HEK293 (cell line): ENCODE measurements at regions not wholly inside any gene's neighbourhood (a gene's known extent, or its start where the extent isn't known, plus 50 kb on each side); places are given as distances from the start of the nearest gene placed in this dataset.
A peak's percentile ranks its signal among the peaks of the same experiment; 100 is the strongest.

Experiments used
- CTCF ChIA-PET: fragments of 350-600 bp; formaldehyde crosslinking; extraction: SDS; loops from one replicate; lab custom pipeline; 2021; ENCODE audit warnings: antibody characterized with exemption; lab: Yijun Ruan, JAX
- POLR2A ChIA-PET: fragments of 300-600 bp; formaldehyde crosslinking; extraction: SDS; loops from one replicate; lab custom pipeline; 2020; ENCODE audit warnings: antibody characterized with exemption, inconsistent platforms; lab: Yijun Ruan, JAX
- H3K27ac ChIP-seq: fragments of 200-500 bp; sonication (Bioruptor generic); 2 replicates; pipeline ENCODE4 v1.5.1; 2014; ENCODE audit warnings: low read depth, low read length, control low read depth, inconsistent platforms; ENCODE audit errors: extremely low read depth
- H3K36me3 ChIP-seq, 2 experiments: fragments of 200-500 bp in 1 of 2; sonication (Bioruptor generic) in 1 of 2; 1 replicate in 1 of 2; 2 replicates in 1 of 2; pipeline ENCODE4 v1.5.1; 2014 to 2017; ENCODE audit warnings: inconsistent platforms in 2 of 2, low read length in 2 of 2; ENCODE audit not compliant: control insufficient read depth in 2 of 2, insufficient read depth in 1 of 2
- H3K4me1 ChIP-seq: fragments of 200-500 bp; sonication (Bioruptor generic); 2 replicates; pipeline ENCODE4 v1.5.1; 2014; ENCODE audit warnings: mild to moderate bottlenecking, low read length, inconsistent platforms; ENCODE audit not compliant: control insufficient read depth, insufficient read depth
- H3K4me3 ChIP-seq: 2 replicates; pipeline ENCODE4 v1.5.1; 2011; ENCODE audit warnings: low read depth, mild to moderate bottlenecking, control low read depth, low read length, moderate library complexity
- H3K9me3 ChIP-seq: fragments of 200-500 bp; sonication (Bioruptor generic); 2 replicates; pipeline ENCODE4 v1.5.1; 2014; ENCODE audit warnings: low read depth, low read length, inconsistent platforms; ENCODE audit not compliant: control insufficient read depth, insufficient read depth
- ATF2 ChIP-seq: fragments of 450-650 bp; formaldehyde crosslinking; IDR thresholded peaks from 2 replicates; pipeline ENCODE4 v1.5.1; 2016; ENCODE audit warnings: missing biosample characterization, missing genetic modification characterization, low read depth
- EGR2 ChIP-seq: fragments of 450-650 bp; formaldehyde crosslinking; IDR thresholded peaks from 2 replicates; pipeline ENCODE4 v1.5.1; 2016; ENCODE audit warnings: low read depth, missing biosample characterization, missing genetic modification characterization
- GLIS1 ChIP-seq: fragments of 450-650 bp; formaldehyde crosslinking; IDR thresholded peaks from 2 replicates; pipeline ENCODE4 v1.5.1; 2016; ENCODE audit warnings: missing biosample characterization, missing genetic modification characterization
- IKZF3 ChIP-seq: fragments of 450-650 bp; IDR thresholded peaks from 2 replicates; pipeline ENCODE4 v1.5.0; 2018; ENCODE audit warnings: missing biosample characterization, mild to moderate bottlenecking, missing genetic modification characterization, moderate library complexity
- KLF8 ChIP-seq: fragments of 450-650 bp; formaldehyde crosslinking; IDR thresholded peaks from 2 replicates; pipeline ENCODE4 v1.5.1; 2016; ENCODE audit warnings: missing biosample characterization, missing genetic modification characterization
- REST ChIP-seq: fragments of 450-650 bp; formaldehyde crosslinking; IDR thresholded peaks from 2 replicates; pipeline ENCODE4 v1.5.1; 2016; ENCODE audit warnings: missing biosample characterization, missing genetic modification characterization
- ZBTB11 ChIP-seq: fragments of 450-650 bp; formaldehyde crosslinking; conservative IDR thresholded peaks from 2 replicates; pipeline ENCODE4 v1.5.1; 2016; ENCODE audit warnings: low read depth, missing biosample characterization, missing genetic modification characterization
- ZBTB21 ChIP-seq: fragments of 450-650 bp; formaldehyde crosslinking; IDR thresholded peaks from 2 replicates; pipeline ENCODE4 v1.5.1; 2017; ENCODE audit warnings: missing biosample characterization, missing genetic modification characterization
- ZBTB48 ChIP-seq: fragments of 450-650 bp; formaldehyde crosslinking; IDR thresholded peaks from 2 replicates; pipeline ENCODE4 v1.5.1; 2016; ENCODE audit warnings: missing biosample characterization, missing genetic modification characterization
- ZNF10 ChIP-seq: fragments of 450-650 bp; formaldehyde crosslinking; IDR thresholded peaks from 2 replicates; pipeline ENCODE4 v1.5.1; 2017; ENCODE audit warnings: missing biosample characterization, missing genetic modification characterization
- ZNF26 ChIP-seq: fragments of 450-650 bp; formaldehyde crosslinking; IDR thresholded peaks from 2 replicates; pipeline ENCODE4 v1.5.1; 2016; ENCODE audit warnings: missing biosample characterization, missing genetic modification characterization
- ZNF350 ChIP-seq: fragments of 450-650 bp; formaldehyde crosslinking; IDR thresholded peaks from 2 replicates; pipeline ENCODE4 v1.5.0; 2017; ENCODE audit warnings: missing biosample characterization, mild to moderate bottlenecking, missing genetic modification characterization
- ZNF366 ChIP-seq: fragments of 450-650 bp; formaldehyde crosslinking; conservative IDR thresholded peaks from 2 replicates; pipeline ENCODE4 v1.5.1; 2016; ENCODE audit warnings: missing biosample characterization, missing genetic modification characterization
- ZNF394 ChIP-seq: fragments of 450-650 bp; formaldehyde crosslinking; IDR thresholded peaks from 2 replicates; pipeline ENCODE4 v1.5.1; 2016; ENCODE audit warnings: missing biosample characterization, missing genetic modification characterization, mild to moderate bottlenecking, moderate library complexity, borderline replicate concordance
- ZNF654 ChIP-seq: fragments of 450-650 bp; formaldehyde crosslinking; IDR thresholded peaks from 2 replicates; pipeline ENCODE4 v1.5.1; 2016; ENCODE audit warnings: low read depth, missing biosample characterization, missing genetic modification characterization

- Histone ChIP-seq H3K27ac (no peak overlapping the region), H3K9me3 (no peaks in the 10 kb centered on the region), H3K36me3 (peaks cover 0 to 6% of the 10 kb centered on the region in 2 experiments; a peak in 1 of 3 replicates), H3K4me1 (peaks cover 11% of the 10 kb centered on the region), H3K4me3 (no peak overlapping the region)
- CTCF ChIA-PET: interaction anchor here (0.6 to 4.9 kb wide), 14 partner anchors 12 to 1772 kb away, joined by 3 to 47 read pairs (median 4); no protein-coding TSS in a partner anchor
- no peak for TF ChIP-seq ZBTB21 (tag by site-specific recombination)
- peak; percentile 55 for TF ChIP-seq ZNF654 (tag by site-specific recombination)
- POLR2A ChIA-PET: no interaction called here
Observed at GRCh38 chr1:65063025-65063424, 85.0 kb upstream of the AK4 start.

- no peaks in the 10 kb centered on the region for H3K9me3 ChIP-seq
- no peak for TF ChIP-seq KLF8 (tag by site-specific recombination)
- TF ChIP-seq ATF2 (tag by site-specific recombination): peak; percentile 86
- no peak for TF ChIP-seq ZNF366
- TF ChIP-seq ZBTB48 (tag by site-specific recombination): no peak
- no peak overlapping the region for H3K27ac ChIP-seq
- no peak overlapping the region for H3K4me3 ChIP-seq
- CTCF ChIA-PET: interaction anchor here (0.6 to 4.9 kb wide), 15 partner anchors 10 to 623 kb away, joined by 3 to 47 read pairs (median 5); no protein-coding TSS in a partner anchor
- no peaks in the 10 kb centered on the region for H3K36me3 ChIP-seq
- POLR2A ChIA-PET: no interaction called here
- H3K4me1 ChIP-seq: peaks cover 13% of the 10 kb centered on the region
Observed at GRCh38 chr1:65064981-65065380, 83.0 kb upstream of the AK4 start.

- peak overlapping the region; percentile 75 for H3K4me3 ChIP-seq
- no peaks in the 10 kb centered on the region for H3K9me3 ChIP-seq
- H3K4me1 ChIP-seq: peaks cover 13% of the 10 kb centered on the region
- POLR2A ChIA-PET: interaction anchor here (1.0 kb wide), 1 partner anchor 143 kb away, joined by 3 read pairs; no protein-coding TSS in a partner anchor
- no peaks in the 10 kb centered on the region for H3K36me3 ChIP-seq
- peak overlapping the region; percentile 43; the same call in 1 of the 2 replicates for H3K27ac ChIP-seq
- CTCF ChIA-PET: interaction anchor here (0.6 to 4.9 kb wide), 13 partner anchors 10 to 622 kb away, joined by 3 to 47 read pairs (median 5); no protein-coding TSS in a partner anchor
- TF ChIP-seq ZNF394 (tag by site-specific recombination): 0 out of 2 replicates have a peak, but pooled peaks have one; percentile 27
- peak; percentile 41; the same call in 1 of the 2 replicates for TF ChIP-seq IKZF3 (tag by site-specific recombination)
- TF ChIP-seq ZNF350 (tag by site-specific recombination): no peak
- TF ChIP-seq REST: 0 out of 2 replicates have a peak, but pooled peaks have one; percentile 16
- TF ChIP-seq ZBTB11 (tag by site-specific recombination): no peak
- TF ChIP-seq GLIS1 (tag by site-specific recombination): peak; percentile 7; the same call in 1 of the 2 replicates
- peak; percentile 52; the same call in 1 of the 2 replicates for TF ChIP-seq ZNF10 (tag by site-specific recombination)
- no peak for TF ChIP-seq ZNF26
- no peak for TF ChIP-seq EGR2 (tag by site-specific recombination)
Observed at GRCh38 chr1:65065524-65066418, 82.2 kb upstream of the AK4 start.
